OCI-LY7 (cell line): ENCODE measurements at regions not wholly inside any gene's neighbourhood (a gene's known extent, or its start where the extent isn't known, plus 50 kb on each side); places are given as distances from the start of the nearest gene placed in this dataset.

Source experiments
- BruUV-seq: library from RNA; stranded (reverse); fragments of 400-500 nt; replicated peaks from 2 replicates; lab custom pipeline; 2021; lab: Mats Ljungman, UMichigan
- CTCF ChIA-PET: fragments of 300-600 bp; sonication (Branson Sonifier 250); formaldehyde crosslinking; loops from one replicate; lab custom pipeline; 2022; ENCODE audit warnings: antibody characterized with exemption; ENCODE audit not compliant: unreplicated experiment; lab: Charles Lee
- POLR2A ChIA-PET: fragments of 300-600 bp; sonication (Branson Sonifier 250); formaldehyde crosslinking; loops from one replicate; lab custom pipeline; 2022; ENCODE audit warnings: antibody characterized with exemption; lab: Charles Lee
- DNase-seq: peaks from one replicate; pipeline ENCODE4 v3.0.0-alpha.2; 2015; ENCODE audit warnings: low spot score
- H2AFZ ChIP-seq: fragments of 200-600 bp; sonication (generic), shearing (Covaris generic); 2 replicates; pipeline ENCODE4 v1.6.1; 2014; ENCODE audit warnings: mild to moderate bottlenecking, antibody characterized with exemption, low read length, moderate library complexity
- H3K27ac ChIP-seq: fragments of 200-600 bp; sonication (generic); 2 replicates; pipeline ENCODE4 v1.5.1; 2014; ENCODE audit warnings: mixed run types, low read depth, mild to moderate bottlenecking, moderate library complexity, low read length, inconsistent platforms; ENCODE audit not compliant: poor library complexity, severe bottlenecking
- H3K36me3 ChIP-seq: fragments of 200-600 bp; sonication (generic); 2 replicates; pipeline ENCODE4 v1.6.1; 2014; ENCODE audit warnings: mild to moderate bottlenecking, antibody characterized with exemption, low read length, moderate library complexity, mixed read lengths; ENCODE audit not compliant: insufficient read depth
- H3K4me1 ChIP-seq: fragments of 200-600 bp; sonication (generic); 2 replicates; pipeline ENCODE4 v1.5.1; 2014; ENCODE audit warnings: mild to moderate bottlenecking, low read length; ENCODE audit not compliant: insufficient read depth, poor library complexity, severe bottlenecking
- H3K4me2 ChIP-seq: fragments of 200-600 bp; sonication (generic); 2 replicates; pipeline ENCODE4 v1.6.1; 2014; ENCODE audit warnings: mild to moderate bottlenecking, low read length
- H3K4me3 ChIP-seq: fragments of 200-600 bp; sonication (generic); 2 replicates; pipeline ENCODE4 v1.5.1; 2014; ENCODE audit warnings: mild to moderate bottlenecking, low read depth, low read length; ENCODE audit not compliant: poor library complexity, severe bottlenecking
- H3K79me2 ChIP-seq: fragments of 200-600 bp; sonication (generic); 2 replicates; pipeline ENCODE4 v1.6.1; 2016; ENCODE audit warnings: low read depth, mild to moderate bottlenecking, low read length, moderate library complexity, mixed read lengths; ENCODE audit not compliant: insufficient read depth
- H3K9me2 ChIP-seq: fragments of 200-600 bp; sonication (generic); 2 replicates; pipeline ENCODE4 v1.6.1; 2016; ENCODE audit warnings: mild to moderate bottlenecking, low read length, mixed read lengths; ENCODE audit not compliant: insufficient read depth
- H3K9me3 ChIP-seq: fragments of 200-600 bp; sonication (generic); 2 replicates; pipeline ENCODE4 v1.6.1; 2014; ENCODE audit warnings: mild to moderate bottlenecking, mixed run types, low read length, mixed read lengths
- H4K20me1 ChIP-seq: fragments of 200-600 bp; sonication (generic); 2 replicates; pipeline ENCODE4 v1.6.1; 2014; ENCODE audit warnings: mild to moderate bottlenecking, antibody characterized with exemption, low read length, moderate library complexity, mixed read lengths; ENCODE audit not compliant: insufficient read depth
- EZH2phosphoT487 ChIP-seq: fragments of 200-600 bp; sonication (generic); IDR thresholded peaks from 2 replicates; pipeline ENCODE4 v1.6.1; 2018; ENCODE audit warnings: low read depth, borderline replicate concordance, mild to moderate bottlenecking, mixed run types, antibody characterized with exemption, low read length, moderate library complexity, mixed read lengths
- intact Hi-C: fragments of 100-400 bp; cut with micrococcal nuclease; formaldehyde crosslinking; loops from one replicate; pipeline ENCODE4 v1.10.0; 2022; ENCODE audit not compliant: unreplicated experiment
- TF ChIP-seq, protein P1 (sequence below): fragments of 200-600 bp; sonication (generic); conservative IDR thresholded peaks from 2 replicates; pipeline ENCODE4 v1.5.1; 2014; ENCODE audit warnings: mild to moderate bottlenecking, antibody characterized with exemption, low read length, moderate library complexity, mixed read lengths

GRCh38 chr14:98955036-98955740, 316.8 kb downstream of the BCL11B start:
- DNase-seq = no peak
- H3K9me3 ChIP-seq = no peaks in the 10 kb centered on the region
- H3K79me2 ChIP-seq = no peaks in the 10 kb centered on the region
- H3K4me3 ChIP-seq = no peak overlapping the region
- BruUV-seq = no TSS peak
- no peaks in the 10 kb centered on the region for H3K4me1 ChIP-seq
- no peaks in the 10 kb centered on the region for H3K36me3 ChIP-seq
- H4K20me1 ChIP-seq = no peaks in the 10 kb centered on the region
- no peak overlapping the region for H2AFZ ChIP-seq
- H3K9me2 ChIP-seq = no peaks in the 10 kb centered on the region
- ChIA-PET CTCF (no interaction called here), POLR2A (interaction anchor here (0.6 to 1.0 kb wide), 2 partner anchors 12 to 286 kb away, joined by 3 to 5 read pairs; no protein-coding TSS in a partner anchor)
- TF ChIP-seq, protein P1, sequence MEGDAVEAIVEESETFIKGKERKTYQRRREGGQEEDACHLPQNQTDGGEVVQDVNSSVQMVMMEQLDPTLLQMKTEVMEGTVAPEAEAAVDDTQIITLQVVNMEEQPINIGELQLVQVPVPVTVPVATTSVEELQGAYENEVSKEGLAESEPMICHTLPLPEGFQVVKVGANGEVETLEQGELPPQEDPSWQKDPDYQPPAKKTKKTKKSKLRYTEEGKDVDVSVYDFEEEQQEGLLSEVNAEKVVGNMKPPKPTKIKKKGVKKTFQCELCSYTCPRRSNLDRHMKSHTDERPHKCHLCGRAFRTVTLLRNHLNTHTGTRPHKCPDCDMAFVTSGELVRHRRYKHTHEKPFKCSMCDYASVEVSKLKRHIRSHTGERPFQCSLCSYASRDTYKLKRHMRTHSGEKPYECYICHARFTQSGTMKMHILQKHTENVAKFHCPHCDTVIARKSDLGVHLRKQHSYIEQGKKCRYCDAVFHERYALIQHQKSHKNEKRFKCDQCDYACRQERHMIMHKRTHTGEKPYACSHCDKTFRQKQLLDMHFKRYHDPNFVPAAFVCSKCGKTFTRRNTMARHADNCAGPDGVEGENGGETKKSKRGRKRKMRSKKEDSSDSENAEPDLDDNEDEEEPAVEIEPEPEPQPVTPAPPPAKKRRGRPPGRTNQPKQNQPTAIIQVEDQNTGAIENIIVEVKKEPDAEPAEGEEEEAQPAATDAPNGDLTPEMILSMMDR = no peak
- no peak for TF ChIP-seq EZH2phosphoT487
- intact Hi-C loops = no loop called here
- H3K27ac ChIP-seq = no peak overlapping the region
- H3K4me2 ChIP-seq = no peak overlapping the region

DNA sequence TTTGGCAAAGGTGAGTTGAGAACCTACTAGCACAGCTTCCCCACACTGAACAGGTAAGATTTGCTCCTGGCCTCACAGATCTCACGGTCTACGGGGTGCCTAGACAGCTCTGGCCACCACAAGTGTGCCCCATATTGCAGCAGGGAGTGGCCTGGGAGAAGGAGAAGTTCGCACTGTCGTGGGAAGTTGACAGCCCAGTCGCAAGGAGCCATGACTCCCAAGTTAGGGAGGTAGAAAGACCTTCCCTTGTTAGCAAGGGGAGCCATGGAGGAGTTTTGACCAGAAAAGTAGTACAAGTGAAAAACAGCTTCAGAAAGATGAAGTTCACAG, 316.3 kb downstream of the BCL11B start:
- no peaks in the 10 kb centered on the region for H3K9me3 ChIP-seq
- H3K4me1 ChIP-seq = no peaks in the 10 kb centered on the region
- no peak for DNase-seq
- H2AFZ ChIP-seq = no peak overlapping the region
- no peak overlapping the region for H3K4me3 ChIP-seq
- no peak overlapping the region for H3K4me2 ChIP-seq
- intact Hi-C loops = no loop called here
- no peaks in the 10 kb centered on the region for H3K79me2 ChIP-seq
- no peaks in the 10 kb centered on the region for H4K20me1 ChIP-seq
- H3K27ac ChIP-seq = no peak overlapping the region
- TF ChIP-seq, protein P1 = no peak
- TF ChIP-seq EZH2phosphoT487 = no peak
- ChIA-PET POLR2A (no interaction called here), CTCF (no interaction called here)
- no peaks in the 10 kb centered on the region for H3K9me2 ChIP-seq
- BruUV-seq = no TSS peak
- H3K36me3 ChIP-seq = no peaks in the 10 kb centered on the region

DNA sequence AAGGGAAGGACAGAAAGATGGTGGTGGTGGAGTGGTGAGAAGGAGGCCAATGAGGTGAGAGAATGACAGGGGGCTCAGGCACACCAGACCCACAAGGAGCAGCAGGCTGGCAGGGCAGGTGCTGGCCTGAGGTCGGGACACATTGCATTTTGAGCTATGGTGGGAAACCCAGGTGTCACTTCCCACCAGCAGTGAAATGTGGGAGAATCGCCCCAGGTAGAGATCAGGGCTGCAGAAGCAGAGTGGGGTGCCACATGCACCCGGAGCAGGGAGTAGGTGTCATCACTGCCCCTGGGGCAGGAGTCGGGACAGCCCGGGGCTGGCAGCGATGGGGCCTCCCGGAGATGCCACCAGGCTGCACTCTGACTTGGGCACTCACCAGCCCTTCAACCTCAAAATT, 315.8 kb downstream of the BCL11B start:
- TF ChIP-seq EZH2phosphoT487 = no peak
- TF ChIP-seq, protein P1 = no peak
- no peaks in the 10 kb centered on the region for H3K36me3 ChIP-seq
- H3K4me1 ChIP-seq = no peaks in the 10 kb centered on the region
- H3K27ac ChIP-seq = no peak overlapping the region
- CTCF ChIA-PET = no interaction called here
- no peaks in the 10 kb centered on the region for H3K79me2 ChIP-seq
- BruUV-seq = no TSS peak
- no peak for DNase-seq
- no peaks in the 10 kb centered on the region for H3K9me2 ChIP-seq
- H4K20me1 ChIP-seq = no peaks in the 10 kb centered on the region
- no peaks in the 10 kb centered on the region for H3K9me3 ChIP-seq
- POLR2A ChIA-PET = no interaction called here
- H3K4me3 ChIP-seq = no peak overlapping the region
- no peak overlapping the region for H3K4me2 ChIP-seq
- intact Hi-C loops = no loop called here
- H2AFZ ChIP-seq = no peak overlapping the region
